HG03378 (cell line): ENCODE measurements at regions not wholly inside any gene's neighbourhood (a gene's known extent, or its start where the extent isn't known, plus 50 kb on each side); places are given as distances from the start of the nearest gene placed in this dataset.

Source experiments
- ATAC-seq: cut with Tn5 transposase; IDR thresholded peaks from one replicate; pipeline ENCODE4 v1.9.1; 2021; ENCODE audit warnings: mild to moderate bottlenecking, moderate library complexity; ENCODE audit not compliant: unreplicated experiment

DNA sequence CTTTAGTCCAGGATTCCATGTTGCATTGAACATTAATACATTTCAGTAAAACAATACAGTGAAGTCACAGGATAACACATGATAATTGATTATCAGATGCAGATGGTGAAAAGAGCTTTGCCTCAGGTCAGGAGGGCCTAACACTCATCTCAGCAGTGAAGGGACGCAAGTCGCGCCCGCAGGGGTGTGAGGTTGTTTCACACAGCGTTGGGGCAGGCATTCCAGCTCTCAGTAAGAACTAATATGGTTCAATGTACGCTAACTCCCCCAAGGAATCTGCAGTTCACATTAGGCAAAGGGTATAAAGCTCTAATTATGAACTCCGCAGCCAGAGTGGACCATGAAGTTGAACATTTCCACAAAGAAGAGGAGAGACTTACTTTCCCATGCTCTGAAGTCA is 53.1 kb upstream of the ATL2 start:
- no peak for ATAC-seq

- no peak for ATAC-seq
Observed at GRCh38 chr2:38427936-38428335, 50.9 kb upstream of the ATL2 start.

- no peak for ATAC-seq
Observed at GRCh38 chr2:38427054-38427453, 50.0 kb upstream of the ATL2 start.
